SH-SY5Y (cell line): ENCODE measurements at regions not wholly inside any gene's neighbourhood (a gene's known extent, or its start where the extent isn't known, plus 50 kb on each side); places are given as distances from the start of the nearest gene placed in this dataset.

Source experiments
- GATA2 ChIP-seq: IDR thresholded peaks from 2 replicates; pipeline ENCODE4 v1.6.1; 2011; ENCODE audit warnings: mild to moderate bottlenecking, low read depth, low read length
- GATA3 ChIP-seq: IDR thresholded peaks from 2 replicates; pipeline ENCODE4 v1.6.1; 2011; ENCODE audit warnings: low read depth, mild to moderate bottlenecking, low read length, moderate library complexity

GRCh38 chr2:220641137-220641536 lies 931.0 kb downstream of the EPHA4 start:
- TF ChIP-seq GATA3 (no peak), GATA2 (no peak)
